Psoas muscle (tissue), 7 donors: ENCODE measurements at regions not wholly inside any gene's neighbourhood (a gene's known extent, or its start where the extent isn't known, plus 50 kb on each side); places are given as distances from the start of the nearest gene placed in this dataset.
"Not testable (repeated sequence)": the region's sequence is repeated elsewhere in the genome, so short reads cannot be mapped to it uniquely, and the experiment has no call there.

Experiments
- ATAC-seq, 4 donors: fragments of 200-7000 bp; cut with Tn5 transposase; one replicate each; pipeline ENCODE4 v1.9.1; 2020; ENCODE audit warnings: moderate library complexity in 3 of 4, mild to moderate bottlenecking in 2 of 4
- DNase-seq, 2 donors: peaks; one replicate each; pipeline ENCODE4 v3.0.0-alpha.2; 2020
- H3K27ac ChIP-seq: fragments of 200-600 bp; one replicate; pipeline ENCODE4 v1.8.0; 2022
- H3K27me3 ChIP-seq, 3 donors: fragments of 200-600 bp in 1 of 3; one replicate each; pipeline versions ENCODE4 v1.6.1 to v1.8.0; 2013 to 2022; ENCODE audit warnings: low read length in 2 of 3, mild to moderate bottlenecking in 2 of 3, moderate library complexity in 1 of 3; ENCODE audit not compliant: insufficient read depth in 3 of 3
- H3K36me3 ChIP-seq, 2 donors: fragments of 200-600 bp in 1 of 2; one replicate each; pipeline versions ENCODE4 v1.6.1 to v1.8.0; 2013 to 2022; ENCODE audit warnings: low read depth in 1 of 2, mild to moderate bottlenecking in 1 of 2, moderate library complexity in 1 of 2; ENCODE audit not compliant: insufficient read depth in 1 of 2
- H3K4me1 ChIP-seq: fragments of 200-600 bp; one replicate; pipeline ENCODE4 v1.8.0; 2022
- H3K4me3 ChIP-seq: fragments of 200-600 bp; one replicate; pipeline ENCODE4 v1.8.0; 2022; ENCODE audit warnings: mild to moderate bottlenecking
- H3K9me3 ChIP-seq: fragments of 200-600 bp; one replicate; pipeline ENCODE4 v1.8.0; 2022
- CTCF ChIP-seq: fragments of 200-600 bp; IDR thresholded peaks from one replicate; pipeline ENCODE4 v1.8.0; 2022; ENCODE audit warnings: antibody characterized with exemption
- WGBS, 3 donors: extraction: QIAGEN DNeasy Blood & Tissue Kit; methylation state at CpG; one replicate each; pipeline versions ENCODE4 v1.1.6 to v1.1.7; 2013; 5-methylcytosine and 5-hydroxymethylcytosine counted together
- intact Hi-C, 2 donors: fragments of 100-400 bp; cut with DNase I; formaldehyde crosslinking; loops; one replicate each; pipeline versions ENCODE4 v1.11.0 to v1.14.2; 2022
- donor health status: healthy with polysubstance abuse.
- donor health status: DM: no; HTN: no; CAD: no; lungs with moderate emphysema.
- donor health status: Bipolar disorder and iron deficiency.
- donor health status: healthy.
- donor health status: DM: yes; HTN: yes; CAD: no.
- donor health status: DM: no; HTN: no; CAD: no.
- donor health status: DM: yes; HTN: yes; CAD: no.

- Histone ChIP-seq H3K36me3 (no peaks in the 10 kb centered on the region), H3K4me1 (no peaks in the 10 kb centered on the region), H3K4me3 (no peak overlapping the region), H3K27ac (no peak overlapping the region), H3K27me3 (no peaks in the 10 kb centered on the region), H3K9me3 (no peaks in the 10 kb centered on the region)
- DNase-seq = no peak
- intact Hi-C loops = no loop called here
- ATAC-seq = no peak
- no peak for TF ChIP-seq CTCF
- 90 to 93% (median 90%) methylated on average over 3 of the region's 3 CpGs for WGBS, 3 donors
Observed at GRCh38 chr1:65626003-65626402, 166.7 kb upstream of the PDE4B start.

GRCh38 chr1:65629788-65630187 is 162.9 kb upstream of the PDE4B start:
- Histone ChIP-seq H3K4me3 (no peak overlapping the region), H3K27ac (no peak overlapping the region), H3K27me3 (no peaks in the 10 kb centered on the region), H3K9me3 (no peaks in the 10 kb centered on the region), H3K4me1 (no peaks in the 10 kb centered on the region), H3K36me3 (no peaks in the 10 kb centered on the region)
- intact Hi-C loops = no loop called here
- ATAC-seq (no peak), DNase-seq (no peak)
- WGBS, 3 donors = 93 to 95% (median 94%) methylated on average over 2 of the region's 2 CpGs
- no peak for TF ChIP-seq CTCF

GRCh38 chr1:65630855-65631254 is 161.8 kb upstream of the PDE4B start:
- TF ChIP-seq CTCF = no peak
- Histone ChIP-seq H3K4me3 (no peak overlapping the region), H3K27me3 (no peaks in the 10 kb centered on the region), H3K9me3 (no peaks in the 10 kb centered on the region), H3K4me1 (no peaks in the 10 kb centered on the region), H3K36me3 (no peaks in the 10 kb centered on the region), H3K27ac (no peak overlapping the region)
- intact Hi-C loops = no loop called here
- DNase-seq = no peak
- no peak for ATAC-seq
- 46 to 53% (median 51%) methylated on average over 2 of the region's 2 CpGs for WGBS, 3 donors

GRCh38 chr1:65632235-65632634 is 160.5 kb upstream of the PDE4B start:
- Histone ChIP-seq H3K27me3 (no peaks in the 10 kb centered on the region), H3K9me3 (no peaks in the 10 kb centered on the region), H3K4me3 (no peak overlapping the region), H3K36me3 (no peaks in the 10 kb centered on the region), H3K27ac (no peak overlapping the region), H3K4me1 (no peaks in the 10 kb centered on the region)
- WGBS, 3 donors = 78 to 90% (median 82%) methylated on average over 2 of the region's 2 CpGs
- intact Hi-C loops = no loop called here
- DNase-seq (no peak), ATAC-seq (no peak)
- TF ChIP-seq CTCF = no peak

GRCh38 chr1:65640046-65640445 is 152.6 kb upstream of the PDE4B start:
- intact Hi-C loops = no loop called here
- Histone ChIP-seq H3K4me1 (no peaks in the 10 kb centered on the region), H3K9me3 (no peaks in the 10 kb centered on the region), H3K27me3 (no peaks in the 10 kb centered on the region), H3K27ac (no peak overlapping the region), H3K4me3 (no peak overlapping the region), H3K36me3 (no peaks in the 10 kb centered on the region)
- ATAC-seq (no peak), DNase-seq (no peak)
- no peak for TF ChIP-seq CTCF
- 97 to 99% (median 98%) methylated on average over 1 of the region's 1 CpG for WGBS, 3 donors

GRCh38 chr1:65649185-65649584 is 143.5 kb upstream of the PDE4B start:
- 83 to 91% (median 90%) methylated on average over 1 of the region's 1 CpG for WGBS, 3 donors

More at GRCh38 chr1:65649185-65649584, 143.5 kb upstream of the PDE4B start:
- H3K4me3 ChIP-seq, ATAC-seq, intact Hi-C loops, H3K27ac ChIP-seq, H3K4me1 ChIP-seq, DNase-seq, H3K27me3 ChIP-seq, H3K36me3 ChIP-seq, H3K9me3 ChIP-seq: not testable (repeated sequence)
